Cardiac muscle cell (in vitro differentiated cells and primary cell): ENCODE measurements at regions not wholly inside any gene's neighbourhood (a gene's known extent, or its start where the extent isn't known, plus 50 kb on each side); places are given as distances from the start of the nearest gene placed in this dataset.

Source experiments
- DNase-seq, 2 donors: peaks; one replicate each; pipeline versions ENCODE4 v3.0.0 to v3.0.0-alpha.2; 2010 to 2017; ENCODE audit warnings: low read depth in 1 of 2, low spot score in 1 of 2
- H3K27ac ChIP-seq: fragments of 200-600 bp; sonication (generic); 2 replicates; pipeline ENCODE4 v1.5.1; 2016
- H3K27me3 ChIP-seq: fragments of 200-600 bp; sonication (generic); 2 replicates; pipeline ENCODE4 v1.6.0; 2016; ENCODE audit warnings: control low read depth
- H3K36me3 ChIP-seq: fragments of 200-600 bp; sonication (generic); 2 replicates; pipeline ENCODE4 v1.5.1; 2016; ENCODE audit warnings: control low read depth
- H3K4me1 ChIP-seq: fragments of 200-600 bp; sonication (generic); 2 replicates; pipeline ENCODE4 v1.8.1; 2017; ENCODE audit warnings: low read depth, mild to moderate bottlenecking, mixed run types
- H3K4me3 ChIP-seq: fragments of 200-600 bp; sonication (generic); 2 replicates; pipeline ENCODE4 v1.5.1; 2016; ENCODE audit warnings: mild to moderate bottlenecking
- H3K9me3 ChIP-seq: fragments of 200-600 bp; sonication (generic); 2 replicates; pipeline ENCODE4 v1.5.1; 2017; ENCODE audit warnings: low read depth, mild to moderate bottlenecking, control low read depth
- CTCF ChIP-seq: IDR thresholded peaks from 2 replicates; pipeline ENCODE4 v1.5.1; 2012; ENCODE audit warnings: low read depth, mild to moderate bottlenecking, low read length

DNA sequence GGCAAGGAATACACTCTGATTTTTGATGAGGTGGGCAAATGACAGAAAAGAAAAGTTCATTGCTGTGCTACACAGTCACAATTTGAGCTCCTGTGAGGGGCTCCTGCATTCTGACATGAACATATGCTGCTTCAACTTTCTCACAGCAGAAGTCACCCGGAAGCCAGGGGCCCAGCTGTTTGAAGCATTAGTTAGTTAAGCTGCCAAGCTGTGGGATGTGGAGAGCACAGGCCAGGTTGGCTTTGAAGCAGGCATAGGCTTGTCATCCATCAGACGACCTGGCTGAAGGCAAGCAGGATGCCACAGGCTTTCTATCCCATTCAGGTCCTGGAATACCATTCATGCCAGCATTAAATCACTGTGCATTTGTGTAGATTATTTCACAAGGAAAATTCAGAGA, 63.1 kb downstream of the MTNR1B start:
- no peak for DNase-seq
- no peak for TF ChIP-seq CTCF
- no peak overlapping the region for H3K27ac ChIP-seq
- H3K36me3 ChIP-seq = no peaks in the 10 kb centered on the region
- H3K27me3 ChIP-seq = no peaks in the 10 kb centered on the region
- no peak overlapping the region for H3K4me3 ChIP-seq
- no peaks in the 10 kb centered on the region for H3K9me3 ChIP-seq
- H3K4me1 ChIP-seq = no peaks in the 10 kb centered on the region

DNA sequence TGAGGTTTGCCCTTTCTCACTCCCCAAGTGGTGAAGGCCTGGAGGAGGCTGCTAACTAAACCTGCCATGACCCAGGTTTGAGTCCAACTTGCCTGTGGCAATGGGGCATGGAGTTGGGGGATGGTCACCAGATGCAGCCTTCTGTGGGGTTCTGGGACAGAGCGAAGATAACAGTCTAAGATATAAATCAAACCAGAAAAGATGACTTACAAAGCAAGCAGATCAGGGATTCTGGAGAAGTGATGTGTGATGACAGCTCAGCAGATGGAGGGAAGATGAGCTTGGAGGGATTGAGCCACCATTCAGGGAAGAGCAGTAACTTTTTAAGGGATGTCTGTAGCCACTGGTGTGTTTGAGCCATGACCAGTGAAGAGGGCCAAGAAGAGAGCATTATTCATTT, 63.6 kb downstream of the MTNR1B start:
- no peak for TF ChIP-seq CTCF
- Histone ChIP-seq H3K36me3 (no peaks in the 10 kb centered on the region), H3K9me3 (no peaks in the 10 kb centered on the region), H3K27ac (no peak overlapping the region), H3K4me1 (no peaks in the 10 kb centered on the region), H3K4me3 (no peak overlapping the region), H3K27me3 (no peaks in the 10 kb centered on the region)
- no peak for DNase-seq

DNA sequence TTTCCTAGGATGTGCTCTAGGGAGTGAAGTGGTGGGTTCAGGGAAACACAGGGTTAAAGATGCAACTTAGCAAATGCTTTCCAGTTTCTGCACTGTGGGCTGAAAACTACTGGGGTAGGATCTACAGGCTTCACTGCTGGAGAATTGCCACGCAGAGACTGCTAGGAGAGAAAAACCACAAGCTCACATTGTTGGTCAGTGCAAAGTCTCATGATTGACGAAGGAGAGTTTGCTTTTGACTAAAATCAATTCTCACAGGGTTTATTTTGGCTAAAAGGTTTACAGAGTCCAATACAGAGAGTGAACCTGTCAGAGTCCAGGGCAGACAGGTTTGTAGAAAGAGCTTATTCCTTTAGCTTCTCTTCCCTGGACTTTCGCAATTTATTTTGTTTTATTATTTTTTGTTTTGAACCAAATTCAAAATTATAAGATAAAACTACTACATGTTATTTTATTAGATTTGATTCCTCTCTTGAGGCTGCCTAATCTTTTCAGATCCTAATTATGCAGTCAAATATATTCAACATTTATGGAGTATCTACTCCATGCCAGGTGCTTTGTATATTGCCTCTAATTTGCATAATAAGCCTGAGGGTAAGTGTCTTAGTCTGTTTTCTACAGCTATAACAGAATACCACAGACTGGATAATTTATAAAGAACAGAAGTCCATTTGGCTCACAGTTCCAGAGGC, 64.7 kb downstream of the MTNR1B start:
- H3K27ac ChIP-seq = no peak overlapping the region
- no peaks in the 10 kb centered on the region for H3K4me1 ChIP-seq
- H3K27me3 ChIP-seq = no peaks in the 10 kb centered on the region
- H3K4me3 ChIP-seq = no peak overlapping the region
- peak in 1 of 2 donors; percentile 49 for DNase-seq
- H3K9me3 ChIP-seq = no peaks in the 10 kb centered on the region
- no peaks in the 10 kb centered on the region for H3K36me3 ChIP-seq
- no peak for TF ChIP-seq CTCF

GRCh38 chr11:93034723-93035039, 65.2 kb downstream of the MTNR1B start:
- Histone ChIP-seq H3K36me3 (no peaks in the 10 kb centered on the region), H3K4me1 (no peaks in the 10 kb centered on the region), H3K4me3 (no peak overlapping the region), H3K27me3 (no peaks in the 10 kb centered on the region), H3K9me3 (no peaks in the 10 kb centered on the region), H3K27ac (no peak overlapping the region)
- DNase-seq = no peak
- no peak for TF ChIP-seq CTCF

DNA sequence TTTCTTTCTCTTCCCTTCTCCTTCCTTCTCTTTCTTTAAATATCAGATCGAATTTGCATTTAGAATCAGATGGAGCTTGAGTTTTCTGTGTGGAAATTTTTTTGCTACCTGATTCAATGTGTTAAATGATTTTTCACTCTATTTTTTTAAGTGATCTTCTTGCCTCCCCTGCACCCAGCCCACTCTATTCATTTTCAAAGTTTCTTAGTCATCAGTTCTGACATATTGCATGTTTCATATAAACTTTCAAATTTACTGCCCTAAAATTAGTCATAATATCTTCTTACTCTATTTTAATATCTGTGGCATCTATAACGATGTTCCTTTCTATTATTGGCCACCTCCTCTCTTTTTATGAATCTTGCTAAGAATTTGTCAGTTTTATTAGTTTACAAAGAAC, 69.1 kb downstream of the MTNR1B start:
- H3K4me1 ChIP-seq = no peaks in the 10 kb centered on the region
- H3K27ac ChIP-seq = no peak overlapping the region
- H3K27me3 ChIP-seq = no peaks in the 10 kb centered on the region
- H3K4me3 ChIP-seq = no peak overlapping the region
- H3K36me3 ChIP-seq = no peaks in the 10 kb centered on the region
- TF ChIP-seq CTCF = no peak
- DNase-seq = no peak
- no peaks in the 10 kb centered on the region for H3K9me3 ChIP-seq
